ENCODE measurements at regions not wholly inside any gene's neighbourhood (a gene's known extent, or its start where the extent isn't known, plus 50 kb on each side); places are given as distances from the start of the nearest gene placed in this dataset.

- no peak for TF ChIP-seq POLR2A (IDR thresholded peaks at IDR 0.05)
- no peak for TF ChIP-seq CTCF (IDR thresholded peaks at IDR 0.05)
- intact Hi-C loops (cut with DNase I), result no loop called here
- no peaks in the 10 kb centered on the region for H3K4me1 ChIP-seq
- WGBS, 2 donors, result 60 to 64% methylated on average over 3 of the region's 3 CpGs
- DNase-seq, result no peak
- H3K27ac ChIP-seq, result no peak overlapping the region
- peaks cover 0 to 10% (median 0%) of the 10 kb centered on the region in 3 donors for H3K9me3 ChIP-seq
- H3K4me3 ChIP-seq, result no peak overlapping the region
- H3K36me3 ChIP-seq, result no peaks in the 10 kb centered on the region
- no peaks in the 10 kb centered on the region for H3K27me3 ChIP-seq
Observed at GRCh38 chr14:39614297-39614923, 182.2 kb upstream of the FBXO33 start.

- Histone ChIP-seq H3K4me3 (no peak overlapping the region), H3K27me3 (no peaks in the 10 kb centered on the region), H3K36me3 (no peaks in the 10 kb centered on the region), H3K27ac (no peak overlapping the region), H3K4me1 (no peaks in the 10 kb centered on the region), H3K9me3 (peaks cover 0 to 10% (median 0%) of the 10 kb centered on the region in 3 donors)
- DNase-seq, result no peak
- no peak for TF ChIP-seq CTCF (IDR thresholded peaks at IDR 0.05)
- no peak for TF ChIP-seq POLR2A (IDR thresholded peaks at IDR 0.05)
- intact Hi-C loops (cut with DNase I), result no loop called here
Observed at GRCh38 chr14:39609119-39609518, 176.9 kb upstream of the FBXO33 start.

DNA sequence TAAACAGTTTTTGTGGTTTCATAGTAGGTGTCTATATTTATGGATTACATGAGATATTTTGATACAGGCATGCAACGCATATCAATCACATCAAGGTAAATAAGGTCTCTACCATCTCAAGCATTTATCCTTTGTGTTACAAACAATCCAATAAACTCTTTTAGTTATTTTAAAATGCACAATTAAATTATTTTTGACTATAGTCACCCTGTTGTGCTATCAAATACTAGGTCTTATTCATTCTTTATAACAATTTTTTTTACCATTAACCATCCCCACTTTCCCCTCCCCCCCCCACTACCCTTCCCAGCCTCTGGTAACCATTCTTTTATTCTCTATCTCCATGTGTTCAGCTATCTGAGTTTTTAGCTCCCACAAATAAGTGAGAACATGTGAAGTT, 175.7 kb upstream of the FBXO33 start:
- DNase-seq, result no peak
- intact Hi-C loops (cut with DNase I), result no loop called here
- H3K4me1 ChIP-seq, result no peaks in the 10 kb centered on the region
- H3K4me3 ChIP-seq, result no peak overlapping the region
- no peaks in the 10 kb centered on the region for H3K27me3 ChIP-seq
- WGBS, 2 donors, result 75 to 96% methylated on average over 1 of the region's 1 CpG
- H3K36me3 ChIP-seq, result no peaks in the 10 kb centered on the region
- peaks cover 0 to 10% (median 0%) of the 10 kb centered on the region in 3 donors for H3K9me3 ChIP-seq
- no peak for TF ChIP-seq CTCF (IDR thresholded peaks at IDR 0.05)
- no peak overlapping the region for H3K27ac ChIP-seq

DNA sequence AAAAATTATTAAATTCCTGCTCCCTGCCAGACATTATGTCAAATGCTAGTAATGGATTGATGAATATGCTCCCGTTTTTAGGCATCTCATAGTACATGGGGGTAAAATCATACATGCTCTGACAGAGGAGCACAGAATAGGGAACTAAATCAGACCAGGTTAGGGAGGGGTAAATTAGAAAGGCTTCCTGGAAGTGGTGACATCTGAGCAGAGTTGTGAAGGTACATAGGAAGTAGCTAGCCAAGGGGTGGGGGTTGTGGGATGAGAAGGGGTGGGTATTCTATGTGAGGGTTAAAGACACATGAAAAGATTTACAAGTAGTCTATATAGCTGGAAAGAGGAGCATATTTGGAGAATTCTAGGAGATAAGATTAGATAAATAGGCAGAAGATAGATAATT, 171.7 kb upstream of the FBXO33 start:
- no peak for DNase-seq
- intact Hi-C loops (cut with DNase I), result no loop called here
- 47 to 72% methylated on average over 1 of the region's 1 CpG for WGBS, 2 donors

GRCh38 chr14:39593377-39593776, 161.1 kb upstream of the FBXO33 start:
- Histone ChIP-seq H3K36me3 (no peaks in the 10 kb centered on the region), H3K4me1 (no peaks in the 10 kb centered on the region), H3K4me3 (no peak overlapping the region), H3K9me3 (peaks cover 0 to 3% (median 0%) of the 10 kb centered on the region in 3 donors), H3K27me3 (no peaks in the 10 kb centered on the region), H3K27ac (no peak overlapping the region)
- DNase-seq, result no peak
- intact Hi-C loops (cut with DNase I), result no loop called here
- WGBS, 2 donors, result 70 to 81% methylated on average over 2 of the region's 2 CpGs
- TF ChIP-seq POLR2A (IDR thresholded peaks at IDR 0.05) (no peak), CTCF (IDR thresholded peaks at IDR 0.05) (no peak)

More for the DNA sequence above, 171.7 kb upstream of the FBXO33 start:
- TF ChIP-seq POLR2A (IDR thresholded peaks at IDR 0.05), result no peak
- TF ChIP-seq CTCF (IDR thresholded peaks at IDR 0.05), result no peak
- H3K4me3 ChIP-seq, result no peak overlapping the region
- no peaks in the 10 kb centered on the region for H3K4me1 ChIP-seq
- no peak overlapping the region for H3K27ac ChIP-seq
- H3K36me3 ChIP-seq, result no peaks in the 10 kb centered on the region
- no peaks in the 10 kb centered on the region for H3K27me3 ChIP-seq
- H3K9me3 ChIP-seq, result peaks cover 0 to 7% (median 0%) of the 10 kb centered on the region in 3 donors
